ENCODE measurements at regions not wholly inside any gene's neighbourhood (a gene's known extent, or its start where the extent isn't known, plus 50 kb on each side); places are given as distances from the start of the nearest gene placed in this dataset.

- Mint-ChIP-seq H3K27me3 (ENCODE audit: low read depth, poor library complexity) (peaks cover 37% of the 10 kb centered on the region), H3K36me3 (ENCODE audit: low read depth) (no peaks in the 10 kb centered on the region), H3K27ac (peak overlapping the region; percentile 15), H3K4me1 (peaks cover 73% of the 10 kb centered on the region), H3K4me3 (peak overlapping the region; percentile 63), H3K9me3 (no peaks in the 10 kb centered on the region)
- no peak for DNase-seq
- TF ChIP-seq CTCF (IDR thresholded peaks at IDR 0.05) = no peak
These were observed 60.6 kb upstream of the PAX2 start for GRCh38 chr10:100684688-100685235.

- DNase-seq = no peak
- H3K4me1 Mint-ChIP-seq = peaks cover 73% of the 10 kb centered on the region
- H3K27ac Mint-ChIP-seq = peak overlapping the region; percentile 15
- H3K9me3 Mint-ChIP-seq = no peaks in the 10 kb centered on the region
- H3K27me3 Mint-ChIP-seq (ENCODE audit: low read depth, poor library complexity) = peaks cover 32% of the 10 kb centered on the region
- H3K36me3 Mint-ChIP-seq (ENCODE audit: low read depth) = no peaks in the 10 kb centered on the region
- no peak for TF ChIP-seq CTCF (IDR thresholded peaks at IDR 0.05)
- H3K4me3 Mint-ChIP-seq = peak overlapping the region; percentile 63
These were observed 60.1 kb upstream of the PAX2 start for GRCh38 chr10:100685331-100685730.

GRCh38 chr10:100687143-100688003, 58.0 kb upstream of the PAX2 start:
- DNase-seq = peak; percentile 56
- no peaks in the 10 kb centered on the region for H3K36me3 Mint-ChIP-seq (ENCODE audit: low read depth)
- no peak for TF ChIP-seq CTCF (IDR thresholded peaks at IDR 0.05)
- H3K27ac Mint-ChIP-seq = no peak overlapping the region
- peaks cover 16% of the 10 kb centered on the region for H3K27me3 Mint-ChIP-seq (ENCODE audit: low read depth, poor library complexity)
- peak overlapping the region; percentile 72 for H3K4me3 Mint-ChIP-seq
- H3K4me1 Mint-ChIP-seq = peaks cover 72% of the 10 kb centered on the region
- H3K9me3 Mint-ChIP-seq = no peaks in the 10 kb centered on the region

- H3K27ac Mint-ChIP-seq = no peak overlapping the region
- peaks cover 11% of the 10 kb centered on the region for H3K27me3 Mint-ChIP-seq (ENCODE audit: low read depth, poor library complexity)
- H3K4me1 Mint-ChIP-seq = peaks cover 64% of the 10 kb centered on the region
- H3K4me3 Mint-ChIP-seq = peak overlapping the region; percentile 72
- TF ChIP-seq CTCF (IDR thresholded peaks at IDR 0.05) = no peak
- no peak for DNase-seq
- no peaks in the 10 kb centered on the region for H3K36me3 Mint-ChIP-seq (ENCODE audit: low read depth)
- no peaks in the 10 kb centered on the region for H3K9me3 Mint-ChIP-seq
These were observed 57.2 kb upstream of the PAX2 start for GRCh38 chr10:100688201-100688600.

GRCh38 chr10:100693821-100694220, 51.6 kb upstream of the PAX2 start:
- Mint-ChIP-seq H3K27ac (no peak overlapping the region), H3K4me3 (no peak overlapping the region), H3K36me3 (ENCODE audit: low read depth) (no peaks in the 10 kb centered on the region), H3K4me1 (peaks cover 24% of the 10 kb centered on the region), H3K9me3 (no peaks in the 10 kb centered on the region), H3K27me3 (ENCODE audit: low read depth, poor library complexity) (peaks cover 8% of the 10 kb centered on the region)
- TF ChIP-seq CTCF (IDR thresholded peaks at IDR 0.05) = no peak
- DNase-seq = no peak
